HEK293 (cell line): ENCODE measurements at regions not wholly inside any gene's neighbourhood (a gene's known extent, or its start where the extent isn't known, plus 50 kb on each side); places are given as distances from the start of the nearest gene placed in this dataset.

ENCODE experiments used
- CTCF ChIP-seq: fragments of 450-650 bp; formaldehyde crosslinking; IDR thresholded peaks from 2 replicates; pipeline ENCODE4 v1.5.1; 2016; ENCODE audit warnings: missing biosample characterization, missing genetic modification characterization
- ZNF26 ChIP-seq: fragments of 450-650 bp; formaldehyde crosslinking; IDR thresholded peaks from 2 replicates; pipeline ENCODE4 v1.5.1; 2016; ENCODE audit warnings: missing biosample characterization, missing genetic modification characterization
- ZNF548 ChIP-seq: fragments of 450-650 bp; formaldehyde crosslinking; IDR thresholded peaks from 2 replicates; pipeline ENCODE4 v1.5.1; 2016; ENCODE audit warnings: missing biosample characterization, missing genetic modification characterization
- ZSCAN16 ChIP-seq: fragments of 450-650 bp; formaldehyde crosslinking; IDR thresholded peaks from 2 replicates; pipeline ENCODE4 v1.5.1; 2016; ENCODE audit warnings: missing biosample characterization, missing genetic modification characterization

DNA sequence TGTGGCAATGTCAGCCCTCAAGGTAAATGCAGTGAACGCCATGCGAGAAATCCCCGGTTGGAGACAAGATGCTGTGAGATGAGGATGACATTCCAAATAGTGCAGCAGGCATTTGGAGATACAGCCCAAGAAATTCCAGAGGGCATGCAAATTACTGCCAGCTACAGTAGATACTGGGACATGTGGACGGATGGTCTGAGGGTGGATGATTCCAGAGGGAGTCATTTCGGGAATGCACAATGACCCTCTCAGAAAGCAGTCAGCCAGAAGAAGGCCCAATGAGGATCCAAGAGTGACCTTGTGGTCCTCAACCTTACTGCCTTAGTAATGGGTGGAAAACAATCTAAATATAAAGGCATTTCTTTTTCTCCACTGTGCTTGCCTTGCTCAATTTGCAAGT lies 111.3 kb downstream of the HNRNPLL start:
- TF ChIP-seq CTCF (no peak), ZSCAN16 (tag by site-specific recombination) (no peak), ZNF548 (tag by site-specific recombination) (no peak), ZNF26 (no peak)
